Gastroesophageal sphincter (tissue), 4 donors: ENCODE measurements at regions not wholly inside any gene's neighbourhood (a gene's known extent, or its start where the extent isn't known, plus 50 kb on each side); places are given as distances from the start of the nearest gene placed in this dataset.

ENCODE experiments used
- ATAC-seq: fragments of 150-250 bp; one replicate; pipeline ENCODE4 v1.9.1; 2016; ENCODE audit warnings: mild to moderate bottlenecking, moderate library complexity
- H3K27ac ChIP-seq, 4 donors: fragments of 200-600 bp; sonication (generic) in 3 of 4; 1 replicate in 3 of 4; 2 replicates in 1 of 4; pipeline ENCODE4 v1.5.1; 2016 to 2019
- H3K27me3 ChIP-seq: fragments of 200-600 bp; sonication (generic); one replicate; pipeline ENCODE4 v1.5.1; 2019
- H3K36me3 ChIP-seq, 2 donors: fragments of 200-600 bp; sonication (generic); one replicate each; pipeline ENCODE4 v1.5.1; 2019; ENCODE audit warnings: control low read depth in 1 of 2
- H3K4me1 ChIP-seq, 3 donors: fragments of 200-600 bp; sonication (generic); 1 replicate in 2 of 3; 2 replicates in 1 of 3; pipeline ENCODE4 v1.5.1; 2016 to 2019; ENCODE audit warnings: control low read depth in 2 of 3
- H3K4me3 ChIP-seq, 2 donors: fragments of 200-600 bp; sonication (generic); one replicate each; pipeline ENCODE4 v1.5.1; 2019; ENCODE audit warnings: mild to moderate bottlenecking in 1 of 2, moderate library complexity in 1 of 2
- H3K9me3 ChIP-seq, 3 donors: fragments of 200-600 bp; sonication (generic); one replicate each; pipeline ENCODE4 v1.5.1; 2017 to 2019; ENCODE audit warnings: control low read depth in 2 of 3
- EP300 ChIP-seq: sonication (generic); formaldehyde crosslinking; IDR thresholded peaks from one replicate; pipeline ENCODE4 v1.6.1; 2017; ENCODE audit warnings: antibody characterized with exemption, mild to moderate bottlenecking
- POLR2A ChIP-seq, 2 donors: fragments of 450-650 bp; IDR thresholded peaks; one replicate each; pipeline ENCODE4 v1.6.1; 2017; ENCODE audit warnings: antibody characterized with exemption in 2 of 2, mild to moderate bottlenecking in 2 of 2, moderate library complexity in 1 of 2
- POLR2AphosphoS5 ChIP-seq: sonication (generic); formaldehyde crosslinking; IDR thresholded peaks from one replicate; pipeline ENCODE4 v1.6.1; 2017; ENCODE audit warnings: antibody characterized with exemption
- WGBS, 2 donors: methylation state at CpG; one replicate each; pipeline ENCODE4 v1.1.5; 2018; ENCODE audit warnings: low coverage in 1 of 2; 5-methylcytosine and 5-hydroxymethylcytosine counted together
- TF ChIP-seq, protein P1 (sequence below), 4 experiments: fragments of 200-600 bp in 2 of 4; fragments of 450-650 bp in 2 of 4; sonication (generic) in 1 of 4; IDR thresholded peaks; one replicate each; pipeline ENCODE4 v1.5.1; 2017 to 2019; ENCODE audit warnings: antibody characterized with exemption in 4 of 4, mild to moderate bottlenecking in 2 of 4, moderate library complexity in 2 of 4

DNA sequence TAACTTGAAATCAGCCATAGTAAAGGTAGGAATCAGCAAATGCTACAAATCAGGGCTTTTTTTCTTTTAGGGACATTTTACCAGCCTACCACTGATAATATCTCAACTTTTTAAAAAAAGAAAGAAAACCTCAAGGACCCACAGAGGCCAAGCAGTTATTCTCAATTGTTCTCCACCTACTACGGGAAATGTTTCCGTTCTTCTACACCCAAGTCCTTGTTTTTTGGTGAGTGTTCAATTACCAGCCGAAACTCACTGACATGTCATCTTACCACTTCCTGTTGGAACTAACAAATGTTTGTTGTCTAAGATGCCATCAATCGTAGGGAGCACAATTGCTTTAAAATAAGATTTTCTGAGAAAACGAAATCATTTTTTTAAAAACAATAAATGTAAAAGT lies 50.2 kb upstream of the CDK1 start:
- no peak for TF ChIP-seq POLR2AphosphoS5
- TF ChIP-seq POLR2A (IDR thresholded peaks at IDR 0.05): no peak
- TF ChIP-seq EP300: no peak
- TF ChIP-seq, protein P1, sequence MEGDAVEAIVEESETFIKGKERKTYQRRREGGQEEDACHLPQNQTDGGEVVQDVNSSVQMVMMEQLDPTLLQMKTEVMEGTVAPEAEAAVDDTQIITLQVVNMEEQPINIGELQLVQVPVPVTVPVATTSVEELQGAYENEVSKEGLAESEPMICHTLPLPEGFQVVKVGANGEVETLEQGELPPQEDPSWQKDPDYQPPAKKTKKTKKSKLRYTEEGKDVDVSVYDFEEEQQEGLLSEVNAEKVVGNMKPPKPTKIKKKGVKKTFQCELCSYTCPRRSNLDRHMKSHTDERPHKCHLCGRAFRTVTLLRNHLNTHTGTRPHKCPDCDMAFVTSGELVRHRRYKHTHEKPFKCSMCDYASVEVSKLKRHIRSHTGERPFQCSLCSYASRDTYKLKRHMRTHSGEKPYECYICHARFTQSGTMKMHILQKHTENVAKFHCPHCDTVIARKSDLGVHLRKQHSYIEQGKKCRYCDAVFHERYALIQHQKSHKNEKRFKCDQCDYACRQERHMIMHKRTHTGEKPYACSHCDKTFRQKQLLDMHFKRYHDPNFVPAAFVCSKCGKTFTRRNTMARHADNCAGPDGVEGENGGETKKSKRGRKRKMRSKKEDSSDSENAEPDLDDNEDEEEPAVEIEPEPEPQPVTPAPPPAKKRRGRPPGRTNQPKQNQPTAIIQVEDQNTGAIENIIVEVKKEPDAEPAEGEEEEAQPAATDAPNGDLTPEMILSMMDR (IDR thresholded peaks at IDR 0.05): no peak
- 71 to 74% methylated on average over 5 of the region's 5 CpGs for WGBS, 2 donors
- ATAC-seq: no peak

DNA sequence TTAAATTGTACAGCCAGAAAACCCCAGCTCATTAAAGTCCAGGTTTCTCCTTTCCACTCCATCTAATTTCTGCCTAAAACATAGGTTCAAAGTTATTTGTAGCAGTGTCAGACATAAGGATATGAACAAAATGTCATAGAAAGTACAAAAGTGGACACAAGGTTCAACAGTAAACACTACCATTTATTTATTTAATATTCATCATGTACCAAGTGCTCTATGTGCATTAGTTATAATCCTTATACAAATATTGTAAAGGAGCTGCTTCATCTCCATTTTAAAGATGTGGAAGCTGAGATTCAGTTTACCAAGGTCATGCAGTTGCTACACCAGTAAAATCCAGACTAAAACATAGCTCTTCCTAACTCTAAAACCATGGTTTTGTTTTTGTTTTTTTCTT lies 52.0 kb upstream of the CDK1 start:
- H3K4me3 ChIP-seq: no peak overlapping the region
- H3K27ac ChIP-seq: no peak overlapping the region
- H3K4me1 ChIP-seq: no peaks in the 10 kb centered on the region
- no peak for ATAC-seq
- no peaks in the 10 kb centered on the region for H3K9me3 ChIP-seq
- H3K27me3 ChIP-seq: no peaks in the 10 kb centered on the region
- H3K36me3 ChIP-seq: no peaks in the 10 kb centered on the region
- TF ChIP-seq EP300: no peak

More for the DNA sequence above, 50.2 kb upstream of the CDK1 start:
- H3K4me1 ChIP-seq: peaks cover 0 to 6% (median 0%) of the 10 kb centered on the region in 3 donors
- H3K4me3 ChIP-seq: no peak overlapping the region
- H3K9me3 ChIP-seq: no peaks in the 10 kb centered on the region
- no peak overlapping the region for H3K27ac ChIP-seq
- no peaks in the 10 kb centered on the region for H3K36me3 ChIP-seq
- H3K27me3 ChIP-seq: peaks cover 12% of the 10 kb centered on the region

- Histone ChIP-seq H3K36me3 (no peaks in the 10 kb centered on the region), H3K27me3 (no peaks in the 10 kb centered on the region), H3K9me3 (no peaks in the 10 kb centered on the region), H3K4me3 (no peak overlapping the region), H3K27ac (no peak overlapping the region), H3K4me1 (no peaks in the 10 kb centered on the region)
- WGBS, 2 donors: 75% methylated on average over 3 of the region's 3 CpGs; no CpG with 5 or more reads in 1 of the 2 donors
- ATAC-seq: no peak
- TF ChIP-seq, protein P1 (IDR thresholded peaks at IDR 0.05): no peak
- TF ChIP-seq POLR2AphosphoS5 (no peak), EP300 (no peak), POLR2A (IDR thresholded peaks at IDR 0.05) (no peak)
These were observed 55.7 kb upstream of the CDK1 start for GRCh38 chr10:60722623-60723022.

- no peak overlapping the region for H3K4me3 ChIP-seq
- no peaks in the 10 kb centered on the region for H3K27me3 ChIP-seq
- TF ChIP-seq EP300: no peak
- TF ChIP-seq POLR2AphosphoS5: no peak
- TF ChIP-seq POLR2A (IDR thresholded peaks at IDR 0.05): no peak
- TF ChIP-seq, protein P1 (IDR thresholded peaks at IDR 0.05): no peak
- no peaks in the 10 kb centered on the region for H3K4me1 ChIP-seq
- H3K9me3 ChIP-seq: no peaks in the 10 kb centered on the region
- H3K27ac ChIP-seq: no peak overlapping the region
- no peaks in the 10 kb centered on the region for H3K36me3 ChIP-seq
- ATAC-seq: no peak
- WGBS, 2 donors: 80 to 93% methylated on average over 1 of the region's 1 CpG
These were observed 58.6 kb upstream of the CDK1 start for GRCh38 chr10:60719721-60720120.

GRCh38 chr10:60718886-60719285 lies 59.4 kb upstream of the CDK1 start:
- Histone ChIP-seq H3K27me3 (no peaks in the 10 kb centered on the region), H3K4me1 (no peaks in the 10 kb centered on the region), H3K9me3 (no peaks in the 10 kb centered on the region), H3K36me3 (no peaks in the 10 kb centered on the region), H3K4me3 (no peak overlapping the region), H3K27ac (no peak overlapping the region)
- WGBS, 2 donors: 20 to 52% methylated on average over 1 of the region's 1 CpG
- no peak for ATAC-seq
- TF ChIP-seq, protein P1 (IDR thresholded peaks at IDR 0.05): no peak
- TF ChIP-seq POLR2AphosphoS5 (no peak), POLR2A (IDR thresholded peaks at IDR 0.05) (no peak), EP300 (no peak)

- ATAC-seq: no peak
- no peak overlapping the region for H3K4me3 ChIP-seq
- no peaks in the 10 kb centered on the region for H3K9me3 ChIP-seq
- no peaks in the 10 kb centered on the region for H3K27me3 ChIP-seq
- TF ChIP-seq POLR2A (IDR thresholded peaks at IDR 0.05): no peak
- TF ChIP-seq EP300: no peak
- no peak for TF ChIP-seq POLR2AphosphoS5
- no peaks in the 10 kb centered on the region for H3K4me1 ChIP-seq
- H3K36me3 ChIP-seq: no peaks in the 10 kb centered on the region
- H3K27ac ChIP-seq: no peak overlapping the region
These were observed 60.4 kb upstream of the CDK1 start for GRCh38 chr10:60717852-60718251.
